CD14-positive monocyte (primary cell): ENCODE measurements at regions not wholly inside any gene's neighbourhood (a gene's known extent, or its start where the extent isn't known, plus 50 kb on each side); places are given as distances from the start of the nearest gene placed in this dataset.

Experiments used
- DNase-seq, 3 donors: peaks; one replicate each; pipeline ENCODE4 v3.0.0-alpha.2; 2011 to 2022
- H2AFZ ChIP-seq: 2 replicates; pipeline ENCODE4 v1.6.0; 2012; ENCODE audit warnings: mild to moderate bottlenecking, low read depth, low read length, inconsistent platforms; ENCODE audit not compliant: insufficient read depth, poor library complexity, severe bottlenecking
- H3K27ac ChIP-seq, 2 donors: 1 replicate in 1 of 2; 2 replicates in 1 of 2; pipeline ENCODE4 v1.5.1; 2012 to 2013; ENCODE audit warnings: low read length in 2 of 2, control low read depth in 1 of 2, inconsistent platforms in 1 of 2, low read depth in 1 of 2, mild to moderate bottlenecking in 1 of 2
- H3K27me3 ChIP-seq, 2 donors: one replicate each; pipeline versions ENCODE4 v1.6.0 to v1.6.1; 2011 to 2013; ENCODE audit warnings: low read length in 2 of 2; ENCODE audit not compliant: control insufficient read depth in 2 of 2, insufficient read depth in 2 of 2
- H3K36me3 ChIP-seq, 2 donors: replicated peaks in 1 of 2; 1 replicate in 1 of 2; 2 replicates in 1 of 2; pipeline versions ENCODE4 v1.5.1 to v1.6.1; 2012 to 2013; ENCODE audit warnings: low read length in 2 of 2, control low read depth in 1 of 2, inconsistent platforms in 1 of 2, mild to moderate bottlenecking in 1 of 2; ENCODE audit not compliant: insufficient read depth in 2 of 2, control insufficient read depth in 1 of 2
- H3K4me1 ChIP-seq, 2 donors: 1 replicate in 1 of 2; 2 replicates in 1 of 2; pipeline versions ENCODE4 v1.5.1 to v1.6.1; 2012 to 2013; ENCODE audit warnings: low read length in 2 of 2, control low read depth in 1 of 2, inconsistent platforms in 1 of 2, mild to moderate bottlenecking in 1 of 2, moderate library complexity in 1 of 2; ENCODE audit not compliant: insufficient read depth in 2 of 2, control insufficient read depth in 1 of 2
- H3K4me2 ChIP-seq: replicated peaks from 2 replicates; pipeline ENCODE3; 2012; ENCODE audit warnings: low read length, moderate library complexity, mild to moderate bottlenecking; ENCODE audit not compliant: poor library complexity, severe bottlenecking; ENCODE audit errors: extremely low read depth
- H3K4me3 ChIP-seq, 3 experiments: fragments of 200-600 bp in 1 of 3; sonication (generic) in 1 of 3; replicated peaks in 1 of 3; 1 replicate in 2 of 3; 2 replicates in 1 of 3; pipeline ENCODE4 v1.5.1; 2011 to 2013; ENCODE audit warnings: low read length in 3 of 3, mild to moderate bottlenecking in 3 of 3, control low read depth in 2 of 3, low read depth in 2 of 3, inconsistent platforms in 1 of 3, moderate library complexity in 1 of 3
- H3K79me2 ChIP-seq: 2 replicates; pipeline ENCODE4 v1.6.0; 2012; ENCODE audit warnings: mild to moderate bottlenecking, control low read depth, inconsistent platforms, low read length, moderate library complexity; ENCODE audit not compliant: insufficient read depth
- H3K9ac ChIP-seq: 2 replicates; pipeline ENCODE4 v1.6.0; 2017; ENCODE audit warnings: low read length, mild to moderate bottlenecking; ENCODE audit not compliant: insufficient read depth, poor library complexity, severe bottlenecking
- H3K9me3 ChIP-seq, 2 donors: replicated peaks in 1 of 2; 1 replicate in 1 of 2; 2 replicates in 1 of 2; pipeline versions ENCODE4 v1.5.1 to v1.6.1; 2012 to 2013; ENCODE audit warnings: low read length in 2 of 2, control low read depth in 1 of 2; ENCODE audit not compliant: control insufficient read depth in 1 of 2, insufficient read depth in 1 of 2
- H4K20me1 ChIP-seq: 2 replicates; pipeline ENCODE4 v1.6.0; 2012; ENCODE audit warnings: mild to moderate bottlenecking, low read length, control low read depth, moderate library complexity; ENCODE audit not compliant: insufficient read depth
- H3K27ac Mint-ChIP-seq, 7 donors: one replicate each; pipeline ENCODE4 v1.8.0; 2020; ENCODE audit warnings: mild to moderate bottlenecking in 7 of 7, mixed read lengths in 7 of 7, moderate library complexity in 6 of 7, inconsistent platforms in 2 of 7
- H3K27me3 Mint-ChIP-seq, 3 donors: one replicate each; pipeline ENCODE4 v1.8.0; 2021 to 2022; ENCODE audit warnings: low read depth in 3 of 3, mild to moderate bottlenecking in 3 of 3, mixed read lengths in 3 of 3, moderate library complexity in 3 of 3, inconsistent platforms in 1 of 3
- H3K36me3 Mint-ChIP-seq, 2 donors: one replicate each; pipeline ENCODE4 v1.8.0; 2020; ENCODE audit warnings: mixed read lengths in 2 of 2, inconsistent platforms in 1 of 2, mild to moderate bottlenecking in 1 of 2
- H3K4me1 Mint-ChIP-seq: one replicate; pipeline ENCODE4 v1.8.0; 2020; ENCODE audit warnings: mild to moderate bottlenecking, mixed read lengths
- H3K4me3 Mint-ChIP-seq, 2 donors: one replicate each; pipeline ENCODE4 v1.8.0; 2020; ENCODE audit warnings: mild to moderate bottlenecking in 2 of 2, mixed read lengths in 2 of 2, moderate library complexity in 1 of 2
- H3K9me3 Mint-ChIP-seq, 7 donors: one replicate each; pipeline ENCODE4 v1.8.0; 2020 to 2022; ENCODE audit warnings: mixed read lengths in 7 of 7, mild to moderate bottlenecking in 6 of 7, moderate library complexity in 6 of 7, inconsistent platforms in 2 of 7
- WGBS: methylation state at CpG from one replicate; pipeline ENCODE4 v1.1.5; 2013; ENCODE audit warnings: missing lambda C conversion rate; ENCODE audit not compliant: insufficient coverage; 5-methylcytosine and 5-hydroxymethylcytosine counted together
- intact Hi-C, 2 donors: fragments of 100-400 bp; cut with micrococcal nuclease; formaldehyde crosslinking; loops; one replicate each; pipeline versions ENCODE4 v1.15.0 to v1.15.1; 2023
- TF ChIP-seq, protein P1 (sequence below): fragments of 200-600 bp; IDR thresholded peaks from one replicate; pipeline ENCODE4 v1.8.0; 2022; ENCODE audit warnings: antibody characterized with exemption, mild to moderate bottlenecking

GRCh38 chr16:79679334-79679733 lies 78.8 kb upstream of the MAF start:
- Histone ChIP-seq H3K9ac (no peak overlapping the region), H3K4me3 (no peak overlapping the region), H3K36me3 (no peaks in the 10 kb centered on the region), H3K4me1 (no peaks in the 10 kb centered on the region), H3K9me3 (peaks cover 0 to 6% of the 10 kb centered on the region in 2 donors), H3K27ac (no peak overlapping the region), H3K79me2 (no peaks in the 10 kb centered on the region), H3K27me3 (no peaks in the 10 kb centered on the region), H4K20me1 (no peaks in the 10 kb centered on the region), H2AFZ (no peak overlapping the region), H3K4me2 (no peak overlapping the region)
- no peak for DNase-seq
- Mint-ChIP-seq H3K4me1 (no peaks in the 10 kb centered on the region), H3K4me3 (no peak overlapping the region), H3K9me3 (peaks cover 0 to 6% (median 0%) of the 10 kb centered on the region in 7 donors), H3K36me3 (no peaks in the 10 kb centered on the region), H3K27me3 (no peaks in the 10 kb centered on the region), H3K27ac (no peak overlapping the region)
- intact Hi-C loops, result no loop called here
- no CpG with 5 or more reads among the region's 1 CpG for WGBS
- TF ChIP-seq, protein P1, sequence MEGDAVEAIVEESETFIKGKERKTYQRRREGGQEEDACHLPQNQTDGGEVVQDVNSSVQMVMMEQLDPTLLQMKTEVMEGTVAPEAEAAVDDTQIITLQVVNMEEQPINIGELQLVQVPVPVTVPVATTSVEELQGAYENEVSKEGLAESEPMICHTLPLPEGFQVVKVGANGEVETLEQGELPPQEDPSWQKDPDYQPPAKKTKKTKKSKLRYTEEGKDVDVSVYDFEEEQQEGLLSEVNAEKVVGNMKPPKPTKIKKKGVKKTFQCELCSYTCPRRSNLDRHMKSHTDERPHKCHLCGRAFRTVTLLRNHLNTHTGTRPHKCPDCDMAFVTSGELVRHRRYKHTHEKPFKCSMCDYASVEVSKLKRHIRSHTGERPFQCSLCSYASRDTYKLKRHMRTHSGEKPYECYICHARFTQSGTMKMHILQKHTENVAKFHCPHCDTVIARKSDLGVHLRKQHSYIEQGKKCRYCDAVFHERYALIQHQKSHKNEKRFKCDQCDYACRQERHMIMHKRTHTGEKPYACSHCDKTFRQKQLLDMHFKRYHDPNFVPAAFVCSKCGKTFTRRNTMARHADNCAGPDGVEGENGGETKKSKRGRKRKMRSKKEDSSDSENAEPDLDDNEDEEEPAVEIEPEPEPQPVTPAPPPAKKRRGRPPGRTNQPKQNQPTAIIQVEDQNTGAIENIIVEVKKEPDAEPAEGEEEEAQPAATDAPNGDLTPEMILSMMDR, result no peak

DNA sequence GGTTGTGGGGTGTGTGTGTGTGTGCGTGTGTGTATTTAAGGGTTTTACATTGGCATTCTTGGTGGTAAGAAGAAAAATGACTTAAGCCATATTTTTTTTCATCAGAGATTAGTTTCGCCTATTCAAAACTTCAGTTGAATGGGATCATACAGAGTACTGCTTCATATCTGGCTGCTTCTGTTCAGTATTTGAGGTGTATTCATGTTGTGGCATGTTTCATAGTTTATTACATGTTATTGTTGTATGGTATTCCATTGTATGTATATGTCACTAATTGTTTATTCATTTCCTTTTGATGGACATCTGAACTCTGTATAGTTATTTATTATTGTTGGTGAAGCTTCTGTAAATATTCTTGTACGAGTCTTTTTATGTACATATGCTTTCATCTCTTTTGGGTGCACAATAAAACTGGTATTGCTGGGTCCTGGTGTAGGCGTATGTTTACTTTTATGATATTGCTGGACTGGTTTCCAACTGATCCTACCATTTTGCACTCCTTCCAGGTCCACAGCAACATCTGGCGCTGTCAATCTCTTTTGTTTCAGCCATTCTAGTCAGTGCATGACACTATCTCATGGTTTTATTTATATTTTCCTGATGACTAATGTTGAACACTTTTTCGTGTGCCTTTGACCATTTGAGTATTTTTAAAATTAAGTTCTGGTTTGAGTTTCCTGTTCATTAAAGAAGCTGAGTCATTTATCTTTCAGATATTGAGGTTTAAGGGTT lies 77.4 kb upstream of the MAF start:
- no peak for DNase-seq
- Mint-ChIP-seq H3K36me3 (no peaks in the 10 kb centered on the region), H3K4me1 (no peaks in the 10 kb centered on the region), H3K4me3 (no peak overlapping the region), H3K27ac (no peak overlapping the region), H3K27me3 (no peaks in the 10 kb centered on the region), H3K9me3 (peaks cover 0 to 1% (median 0%) of the 10 kb centered on the region in 7 donors)
- Histone ChIP-seq H3K4me3 (no peak overlapping the region), H3K9ac (no peak overlapping the region), H3K27me3 (no peaks in the 10 kb centered on the region), H3K79me2 (no peaks in the 10 kb centered on the region), H3K9me3 (no peaks in the 10 kb centered on the region), H3K4me1 (no peaks in the 10 kb centered on the region), H3K27ac (no peak overlapping the region), H3K4me2 (no peak overlapping the region), H4K20me1 (no peaks in the 10 kb centered on the region), H3K36me3 (no peaks in the 10 kb centered on the region), H2AFZ (no peak overlapping the region)
- TF ChIP-seq, protein P1, result no peak
- intact Hi-C loops, result no loop called here
- WGBS, result 100% methylated on average over 1 of the region's 6 CpGs
